Breast epithelium (tissue), 4 donors: ENCODE measurements at regions not wholly inside any gene's neighbourhood (a gene's known extent, or its start where the extent isn't known, plus 50 kb on each side); places are given as distances from the start of the nearest gene placed in this dataset.

Experiments
- DNase-seq, 2 donors: peaks; one replicate each; pipeline ENCODE4 v3.0.0-alpha.2; 2019; ENCODE audit warnings: low spot score in 2 of 2
- H3K27ac ChIP-seq, 2 donors: fragments of 200-600 bp; sonication (generic) in 1 of 2; one replicate each; pipeline ENCODE4 v1.5.1; 2016 to 2019; ENCODE audit warnings: mild to moderate bottlenecking in 1 of 2
- H3K27me3 ChIP-seq, 2 donors: fragments of 200-600 bp; sonication (generic) in 1 of 2; one replicate each; pipeline versions ENCODE4 v1.5.1 to v1.6.0; 2017 to 2019; ENCODE audit warnings: control low read depth in 1 of 2, mild to moderate bottlenecking in 1 of 2
- H3K36me3 ChIP-seq: fragments of 200-600 bp; one replicate; pipeline ENCODE4 v1.5.1; 2019
- H3K4me1 ChIP-seq, 2 donors: fragments of 200-600 bp; sonication (generic); one replicate each; pipeline ENCODE4 v1.5.1; 2016 to 2019; ENCODE audit warnings: control low read depth in 1 of 2
- H3K4me3 ChIP-seq, 3 donors: fragments of 200-600 bp; sonication (generic); 1 replicate in 2 of 3; 2 replicates in 1 of 3; pipeline ENCODE4 v1.5.1; 2016 to 2019; ENCODE audit warnings: mild to moderate bottlenecking in 3 of 3, moderate library complexity in 2 of 3
- H3K9me3 ChIP-seq, 2 donors: fragments of 200-600 bp; sonication (generic) in 1 of 2; one replicate each; pipeline ENCODE4 v1.5.1; 2016 to 2019; ENCODE audit warnings: control low read depth in 1 of 2
- CTCF ChIP-seq, 3 donors: fragments of 450-650 bp; IDR thresholded peaks; one replicate each; pipeline ENCODE4 v1.5.1; 2016 to 2017; ENCODE audit warnings: antibody characterized with exemption in 3 of 3, mild to moderate bottlenecking in 3 of 3, moderate library complexity in 3 of 3
- POLR2A ChIP-seq: fragments of 450-650 bp; IDR thresholded peaks from one replicate; pipeline ENCODE4 v1.6.1; 2016; ENCODE audit warnings: antibody characterized with exemption, mild to moderate bottlenecking, moderate library complexity
- POLR2AphosphoS5 ChIP-seq, 3 donors: sonication (generic); formaldehyde crosslinking; IDR thresholded peaks; one replicate each; pipeline ENCODE4 v1.6.1; 2017; ENCODE audit warnings: antibody characterized with exemption in 3 of 3
- intact Hi-C: fragments of 100-400 bp; cut with DNase I; formaldehyde crosslinking; loops from one replicate; pipeline ENCODE4 v1.15.1; 2023; ENCODE audit warnings: low total_unique reads

GRCh38 chr10:129108994-129109393, 358.0 kb upstream of the MGMT start:
- H3K9me3 ChIP-seq: no peaks in the 10 kb centered on the region
- intact Hi-C loops: no loop called here
- no peaks in the 10 kb centered on the region for H3K36me3 ChIP-seq
- no peak overlapping the region for H3K27ac ChIP-seq
- TF ChIP-seq POLR2AphosphoS5 (IDR thresholded peaks at IDR 0.05): no peak
- TF ChIP-seq POLR2A: no peak
- no peak for TF ChIP-seq CTCF (IDR thresholded peaks at IDR 0.05)
- H3K27me3 ChIP-seq: no peaks in the 10 kb centered on the region
- no peak overlapping the region for H3K4me3 ChIP-seq
- no peak for DNase-seq
- H3K4me1 ChIP-seq: no peaks in the 10 kb centered on the region

- intact Hi-C loops: no loop called here
- Histone ChIP-seq H3K27ac (no peak overlapping the region), H3K4me1 (no peaks in the 10 kb centered on the region), H3K9me3 (no peaks in the 10 kb centered on the region), H3K36me3 (no peaks in the 10 kb centered on the region), H3K4me3 (no peak overlapping the region), H3K27me3 (no peaks in the 10 kb centered on the region)
- DNase-seq: no peak
- no peak for TF ChIP-seq POLR2A
- no peak for TF ChIP-seq CTCF (IDR thresholded peaks at IDR 0.05)
- no peak for TF ChIP-seq POLR2AphosphoS5 (IDR thresholded peaks at IDR 0.05)
Measured at GRCh38 chr10:129110780-129111179, 356.3 kb upstream of the MGMT start.

- Histone ChIP-seq H3K36me3 (no peaks in the 10 kb centered on the region), H3K9me3 (no peaks in the 10 kb centered on the region), H3K4me1 (no peaks in the 10 kb centered on the region), H3K27ac (no peak overlapping the region), H3K27me3 (no peaks in the 10 kb centered on the region), H3K4me3 (no peak overlapping the region)
- no peak for TF ChIP-seq POLR2AphosphoS5 (IDR thresholded peaks at IDR 0.05)
- TF ChIP-seq POLR2A: no peak
- no peak for TF ChIP-seq CTCF (IDR thresholded peaks at IDR 0.05)
- DNase-seq: no peak
- intact Hi-C loops: no loop called here
Measured at GRCh38 chr10:129111922-129112321, 355.1 kb upstream of the MGMT start.

- intact Hi-C loops: no loop called here
- TF ChIP-seq POLR2A (no peak), POLR2AphosphoS5 (IDR thresholded peaks at IDR 0.05) (no peak), CTCF (IDR thresholded peaks at IDR 0.05) (no peak)
- no peak overlapping the region for H3K27ac ChIP-seq
- H3K9me3 ChIP-seq: no peaks in the 10 kb centered on the region
- no peak for DNase-seq
- H3K4me3 ChIP-seq: no peak overlapping the region
- H3K27me3 ChIP-seq: no peaks in the 10 kb centered on the region
- H3K4me1 ChIP-seq: no peaks in the 10 kb centered on the region
- H3K36me3 ChIP-seq: no peaks in the 10 kb centered on the region
Measured at GRCh38 chr10:129114588-129114987, 352.5 kb upstream of the MGMT start.

GRCh38 chr10:129116371-129116770, 350.7 kb upstream of the MGMT start:
- H3K27me3 ChIP-seq: no peaks in the 10 kb centered on the region
- H3K4me1 ChIP-seq: no peaks in the 10 kb centered on the region
- no peak overlapping the region for H3K4me3 ChIP-seq
- no peak overlapping the region for H3K27ac ChIP-seq
- H3K36me3 ChIP-seq: no peaks in the 10 kb centered on the region
- H3K9me3 ChIP-seq: no peaks in the 10 kb centered on the region
- intact Hi-C loops: no loop called here
- no peak for TF ChIP-seq POLR2A
- TF ChIP-seq CTCF (IDR thresholded peaks at IDR 0.05): no peak
- no peak for TF ChIP-seq POLR2AphosphoS5 (IDR thresholded peaks at IDR 0.05)
- DNase-seq: no peak
